HG02981 (cell line): ENCODE measurements at regions not wholly inside any gene's neighbourhood (a gene's known extent, or its start where the extent isn't known, plus 50 kb on each side); places are given as distances from the start of the nearest gene placed in this dataset.

ENCODE experiments used
- ATAC-seq: cut with Tn5 transposase; IDR thresholded peaks from one replicate; pipeline ENCODE4 v1.9.1; 2021; ENCODE audit warnings: mild to moderate bottlenecking, moderate library complexity; ENCODE audit not compliant: unreplicated experiment

DNA sequence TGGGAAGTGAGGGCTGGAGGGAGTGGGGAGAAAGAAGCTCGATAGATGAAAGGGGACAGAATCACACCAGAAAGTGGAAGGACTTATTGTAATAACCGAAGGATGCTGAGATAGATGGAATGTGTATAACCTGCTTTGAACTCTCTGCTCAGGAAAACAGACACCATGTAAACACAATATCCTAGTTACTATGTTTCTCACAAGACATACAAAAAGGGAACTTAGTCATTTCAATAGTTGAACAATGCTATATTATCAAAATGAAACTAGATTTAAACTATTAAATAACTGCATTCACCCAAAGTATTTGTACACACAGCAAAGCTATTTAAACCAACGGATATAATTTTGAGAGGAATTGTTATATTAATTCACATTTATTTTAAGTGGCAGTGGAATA is 108.3 kb upstream of the GADL1 start:
- peak; percentile 66 for ATAC-seq

GRCh38 chr3:31004025-31004678 is 109.7 kb upstream of the GADL1 start:
- ATAC-seq, result peak; percentile 59

DNA sequence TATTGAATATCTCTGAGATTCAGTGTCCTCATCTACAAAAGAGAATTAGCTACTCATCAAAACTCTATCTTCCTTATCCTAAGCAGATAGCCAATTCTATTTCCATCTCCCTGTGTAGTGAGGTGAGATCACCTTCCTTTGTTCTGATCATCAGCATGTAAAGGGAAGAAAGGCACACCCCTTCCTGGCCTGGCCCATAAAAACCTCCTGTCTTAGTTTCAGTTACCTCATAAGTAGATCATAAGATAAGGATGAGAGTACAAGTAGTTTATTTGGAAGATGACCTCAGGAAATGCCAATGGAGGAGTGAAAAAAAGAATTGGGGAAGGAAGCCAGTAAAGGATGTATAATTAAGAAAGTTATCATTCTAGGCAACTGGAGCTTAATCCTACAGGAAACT is 114.5 kb upstream of the GADL1 start:
- no peak for ATAC-seq

DNA sequence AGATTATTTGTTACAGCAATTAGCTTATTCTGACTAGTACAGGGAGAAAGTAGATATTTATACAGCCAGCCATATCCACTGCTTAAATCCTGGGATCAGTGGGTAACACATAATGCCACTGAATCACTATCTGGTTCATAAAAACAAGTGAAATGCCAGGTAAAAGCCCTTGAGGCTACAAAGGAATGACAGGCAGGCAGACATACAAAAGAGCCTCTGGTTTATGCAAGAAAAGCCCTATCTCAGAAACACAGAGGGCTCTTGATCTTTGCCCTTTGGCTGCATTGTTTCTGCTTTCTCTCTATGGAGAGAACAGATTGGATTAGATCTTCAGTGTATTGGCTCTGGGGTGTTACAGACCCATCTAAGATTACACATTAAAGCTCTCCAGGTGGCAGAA is 115.4 kb upstream of the GADL1 start:
- no peak for ATAC-seq

- no peak for ATAC-seq
Observed at GRCh38 chr3:31010491-31010890, 116.0 kb upstream of the GADL1 start.

- ATAC-seq, result no peak
Observed at GRCh38 chr3:31011380-31011779, 116.9 kb upstream of the GADL1 start.

- ATAC-seq, result no peak
Observed at GRCh38 chr3:31013090-31013489, 118.6 kb upstream of the GADL1 start.

DNA sequence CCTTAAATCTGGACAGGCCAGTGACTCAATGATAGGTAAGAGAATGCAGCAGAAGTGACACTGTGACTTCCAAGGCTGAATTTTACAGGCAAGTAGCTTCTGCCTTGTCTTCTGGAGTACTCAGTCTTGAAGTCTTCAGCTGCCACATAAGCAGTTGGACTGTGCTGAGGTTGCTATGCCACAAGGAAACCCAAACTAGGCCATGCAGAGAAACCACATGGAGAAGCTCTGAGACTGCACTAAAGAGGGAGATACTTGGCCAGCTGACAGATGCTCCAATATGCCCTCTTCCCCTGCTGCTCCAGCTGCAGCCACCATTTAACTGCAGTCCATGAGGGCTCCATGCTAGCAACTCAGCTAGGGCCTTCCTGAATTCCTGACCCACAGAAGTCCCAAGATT is 119.4 kb upstream of the GADL1 start:
- no peak for ATAC-seq

DNA sequence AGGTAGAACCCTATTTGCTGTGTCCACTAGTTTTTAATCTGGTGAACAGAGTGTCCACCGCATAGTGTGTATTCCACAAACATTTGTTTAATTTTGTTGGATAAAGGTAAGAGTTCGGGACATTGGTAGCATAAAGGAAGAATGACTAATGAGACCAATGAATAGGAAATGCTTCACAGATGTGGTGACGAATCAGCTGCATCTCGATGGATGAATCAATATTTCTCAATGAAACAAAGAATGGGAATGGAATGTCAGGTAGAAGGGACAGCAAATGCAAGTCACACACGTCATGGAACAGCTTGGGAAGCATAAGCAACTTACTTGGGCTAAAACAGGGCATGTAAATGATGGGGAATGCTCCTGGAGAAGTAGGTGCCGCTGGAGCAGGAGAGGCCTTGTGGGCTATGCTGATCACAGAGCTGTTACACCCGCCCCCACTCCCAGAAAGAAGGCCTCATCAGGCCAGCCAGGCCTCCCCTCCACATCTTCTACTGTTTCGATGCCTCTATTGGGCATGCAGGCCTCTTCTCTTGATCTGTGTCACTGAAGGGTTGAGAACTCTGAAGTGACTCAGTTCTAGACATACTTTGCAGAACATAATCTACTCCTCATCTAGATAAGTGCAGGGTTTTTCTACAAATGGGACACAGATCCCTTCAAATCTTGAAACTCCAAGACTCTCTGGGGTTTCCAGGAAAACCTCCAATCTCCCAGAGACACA is 120.0 kb upstream of the GADL1 start:
- ATAC-seq, result no peak

DNA sequence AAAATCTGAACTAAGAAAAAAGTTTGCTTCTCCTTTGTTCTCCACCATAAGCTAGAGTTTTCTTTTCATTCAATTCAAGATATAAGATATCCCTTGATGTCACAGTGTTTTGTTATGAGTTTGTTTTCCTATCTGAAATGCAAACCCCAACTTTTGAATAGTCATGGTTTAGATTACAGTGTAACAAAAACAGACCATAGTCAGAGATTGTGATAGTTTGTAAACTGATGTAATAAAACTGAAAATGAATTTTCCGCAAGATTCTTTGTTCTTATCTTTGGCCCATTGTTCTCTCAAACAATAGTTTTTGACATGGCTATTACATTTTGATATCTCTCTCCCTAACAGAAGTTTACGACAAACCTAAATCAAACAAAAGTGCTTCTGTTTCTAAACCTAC is 121.7 kb upstream of the GADL1 start:
- no peak for ATAC-seq

- ATAC-seq, result no peak
Observed at GRCh38 chr3:31022716-31023115, 128.3 kb upstream of the GADL1 start.

- ATAC-seq, result no peak
Observed at GRCh38 chr3:31025541-31025940, 131.1 kb upstream of the GADL1 start.

DNA sequence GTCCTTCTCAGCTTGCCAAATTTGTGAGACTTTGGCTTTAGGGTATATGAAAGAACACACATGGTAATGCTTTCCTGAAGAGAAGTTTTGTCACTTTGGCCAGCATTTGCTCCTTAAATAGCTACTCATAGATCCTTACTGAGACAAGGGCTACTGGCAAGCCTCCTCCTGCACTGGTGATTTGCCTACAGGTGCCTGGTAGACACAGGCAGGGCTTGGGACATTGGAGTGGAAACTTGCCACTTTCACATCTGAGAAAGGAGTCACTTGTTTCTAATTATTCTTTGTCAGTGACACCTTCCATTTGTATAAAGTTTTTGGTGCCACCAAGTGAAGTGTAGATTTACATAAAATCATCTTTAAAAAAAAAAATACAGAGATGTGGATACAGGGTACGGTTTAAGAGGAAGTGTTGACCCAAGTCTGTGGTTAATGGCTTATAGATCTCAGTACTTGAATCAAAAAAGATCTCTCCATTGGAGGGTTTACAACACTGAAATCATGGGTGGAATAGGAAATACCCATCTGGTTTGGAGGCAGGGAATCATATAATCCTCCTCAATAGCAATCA is 132.8 kb upstream of the GADL1 start:
- ATAC-seq, result peak; percentile 62

GRCh38 chr3:31027914-31028313 is 133.5 kb upstream of the GADL1 start:
- no peak for ATAC-seq

DNA sequence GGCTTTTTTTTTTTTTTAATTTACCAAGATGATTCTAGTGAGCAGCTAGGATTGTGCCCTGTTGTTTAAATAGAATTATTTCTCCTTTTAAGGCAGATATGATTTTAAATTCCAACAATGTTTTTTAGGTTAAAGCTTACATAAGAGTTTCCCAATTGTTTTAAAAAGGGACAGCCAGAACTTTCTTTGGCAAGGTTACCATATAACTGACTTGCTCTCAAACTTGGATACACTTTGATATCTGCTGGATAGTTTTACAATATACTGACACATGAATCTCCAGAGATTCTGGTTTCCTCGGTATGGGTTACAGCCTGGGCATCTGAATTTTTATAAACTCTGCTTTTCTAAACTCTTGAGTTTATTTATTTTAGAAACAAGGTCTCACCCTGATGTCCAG is 134.3 kb upstream of the GADL1 start:
- ATAC-seq, result no peak

- no peak for ATAC-seq
Observed at GRCh38 chr3:31029706-31030105, 135.2 kb upstream of the GADL1 start.

DNA sequence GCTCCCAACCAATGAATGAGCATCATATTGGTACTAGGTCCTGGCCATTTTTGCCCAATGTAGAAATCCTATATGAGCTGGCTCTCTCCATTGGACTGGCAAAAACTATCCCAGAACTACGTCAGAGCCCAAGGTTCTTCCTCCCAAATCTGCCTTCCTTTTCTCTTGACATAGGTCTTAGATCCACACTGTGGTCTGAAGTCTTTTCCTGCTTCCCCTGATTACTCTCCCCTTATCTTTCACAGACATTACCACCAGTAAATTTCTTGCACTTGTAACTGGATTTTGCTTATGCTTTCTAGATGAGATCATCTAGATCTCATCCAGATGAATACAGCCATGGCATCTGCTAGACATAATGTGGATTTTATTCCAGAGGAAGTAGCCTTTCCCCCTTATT is 141.2 kb upstream of the GADL1 start:
- ATAC-seq, result no peak

GRCh38 chr3:31038086-31038739 is 143.8 kb upstream of the GADL1 start:
- ATAC-seq, result no peak

DNA sequence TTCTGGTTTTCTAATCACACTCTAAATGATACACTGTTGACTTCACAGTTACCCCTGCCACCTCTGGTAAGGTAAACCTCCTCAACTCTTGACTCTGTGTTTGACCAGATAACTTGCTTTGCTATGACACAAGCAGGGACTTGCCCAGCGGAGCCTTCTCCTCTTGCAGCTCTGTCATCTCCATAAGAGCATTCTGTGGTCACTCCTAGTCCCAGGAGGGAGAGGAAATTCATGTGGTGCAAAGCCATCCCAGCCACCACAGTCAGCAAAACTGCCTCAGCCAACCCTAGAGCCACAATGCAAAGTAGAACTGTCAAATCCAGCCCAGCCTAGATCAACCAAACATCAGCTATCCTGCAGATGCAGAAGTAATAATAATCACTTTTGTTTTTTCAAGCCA is 144.7 kb upstream of the GADL1 start:
- ATAC-seq, result no peak

- ATAC-seq, result no peak
Observed at GRCh38 chr3:31041161-31041978, 146.9 kb upstream of the GADL1 start.

DNA sequence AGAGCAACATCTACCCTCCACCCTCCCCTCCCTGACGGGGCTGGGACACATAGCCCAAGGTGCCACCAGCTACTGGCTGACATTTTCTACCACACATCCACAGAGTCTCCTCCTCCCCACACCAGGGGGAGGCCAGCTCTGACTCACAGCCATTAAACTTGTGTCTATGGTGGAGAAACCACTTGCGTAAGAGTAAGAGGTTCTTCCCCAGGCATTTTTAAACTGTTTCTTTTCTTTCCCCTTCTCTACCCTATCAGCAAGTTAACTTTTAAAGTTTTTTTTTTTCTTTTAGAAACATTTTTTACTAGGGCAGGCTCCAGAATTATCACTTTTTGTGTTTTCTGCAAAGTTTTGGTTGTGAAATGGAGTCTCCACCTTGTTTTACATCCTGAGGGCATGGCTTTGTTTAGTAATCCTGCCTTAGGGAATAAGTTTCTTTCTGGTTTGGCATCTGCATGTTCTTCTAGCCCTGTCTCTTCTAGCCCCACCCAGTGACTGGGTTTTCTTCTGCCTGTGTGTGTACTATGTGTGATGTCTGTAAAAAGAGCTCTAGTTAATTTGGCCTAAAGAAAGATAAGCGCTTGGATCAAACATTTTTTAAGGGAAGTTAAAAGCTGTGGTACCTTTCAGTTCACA is 148.8 kb upstream of the GADL1 start:
- ATAC-seq, result no peak
